HepG2 (cell line): ENCODE measurements at regions not wholly inside any gene's neighbourhood (a gene's known extent, or its start where the extent isn't known, plus 50 kb on each side); places are given as distances from the start of the nearest gene placed in this dataset.

Source experiments
- ATAC-seq: fragments of 200-7000 bp; cut with Tn5 transposase; 3 replicates; pipeline ENCODE4 v1.9.1; 2020; ENCODE audit warnings: mild to moderate bottlenecking, moderate library complexity
- BruUV-seq: library from RNA; stranded (reverse); fragments of 400-500 nt; replicated peaks from 2 replicates; lab custom pipeline; 2021; lab: Mats Ljungman, UMichigan
- CTCF ChIA-PET: fragments of 300-600 bp; formaldehyde crosslinking; extraction: SDS; loops from one replicate; lab custom pipeline; 2021; ENCODE audit warnings: low total read pairs, inconsistent platforms, low intra/inter-chr PET ratio; lab: Yijun Ruan, JAX
- POLR2A ChIA-PET: fragments of 350-600 bp; sonication (Branson Sonifier 250); formaldehyde crosslinking; loops from one replicate; lab custom pipeline; 2020; ENCODE audit warnings: antibody characterized with exemption, inconsistent platforms; lab: Yijun Ruan, JAX
- DNase-seq: peaks from one replicate; pipeline ENCODE4 v3.0.0-alpha.2; 2015; ENCODE audit warnings: low spot score
- FAIRE-seq: peaks from 3 replicates; lab custom pipeline; 2011; peaks lifted over from hg19 to GRCh38; lab: Jason Lieb, UNC
- H2AFZ ChIP-seq: one replicate; pipeline ENCODE4 v1.6.1; 2011; ENCODE audit warnings: low read length, inconsistent platforms
- H3K27ac ChIP-seq: fragments of 300-600 bp; 3 replicates; pipeline ENCODE4 v1.8.0; 2011; ENCODE audit warnings: mixed run types, mild to moderate bottlenecking, mixed read lengths, low read length, inconsistent platforms; ENCODE audit not compliant: insufficient read depth; ENCODE audit errors: extremely low read length
- H3K27me3 ChIP-seq, 2 experiments: fragments of 200-600 bp in 1 of 2; 2 replicates in 1 of 2; 3 replicates in 1 of 2; pipeline versions ENCODE4 v1.6.0 to v1.8.0; 2011; ENCODE audit warnings: low read length in 2 of 2, mild to moderate bottlenecking in 2 of 2, moderate library complexity in 2 of 2, inconsistent platforms in 1 of 2; ENCODE audit not compliant: insufficient read depth in 2 of 2, control insufficient read depth in 1 of 2
- H3K36me3 ChIP-seq, 2 experiments: fragments of 200-600 bp in 1 of 2; replicated peaks in 1 of 2; 2 replicates in 1 of 2; 3 replicates in 1 of 2; pipeline versions ENCODE4 v1.5.1 to v1.8.0; 2011; ENCODE audit warnings: low read length in 2 of 2, inconsistent platforms in 1 of 2; ENCODE audit not compliant: insufficient read depth in 2 of 2, control insufficient read depth in 1 of 2
- H3K4me1 ChIP-seq: 2 replicates; pipeline ENCODE4 v1.5.1; 2012; ENCODE audit warnings: low read length, inconsistent platforms; ENCODE audit not compliant: insufficient read depth
- H3K4me2 ChIP-seq: 2 replicates; pipeline ENCODE4 v1.6.0; 2011; ENCODE audit warnings: low read depth, low read length, inconsistent platforms
- H3K4me3 ChIP-seq, 3 experiments: fragments of 200-600 bp in 1 of 3; sonication (generic), shearing (Covaris generic) in 1 of 3; replicated peaks in 1 of 3; 2 replicates each; pipeline ENCODE4 v1.5.1; 2011 to 2016; ENCODE audit warnings: low read length in 3 of 3, inconsistent platforms in 2 of 3, low read depth in 2 of 3, mild to moderate bottlenecking in 2 of 3, control low read depth in 1 of 3, mixed read lengths in 1 of 3; ENCODE audit not compliant: insufficient read depth in 1 of 3
- H3K79me2 ChIP-seq: one replicate; pipeline ENCODE4 v1.6.1; 2011; ENCODE audit warnings: low read length, inconsistent platforms; ENCODE audit not compliant: insufficient read depth
- H3K9ac ChIP-seq: 2 replicates; pipeline ENCODE4 v1.6.0; 2011; ENCODE audit warnings: mild to moderate bottlenecking, low read depth, low read length, inconsistent platforms; ENCODE audit not compliant: insufficient read depth
- H3K9me3 ChIP-seq: 2 replicates; pipeline ENCODE4 v1.5.1; 2012; ENCODE audit warnings: mild to moderate bottlenecking, low read length
- H4K20me1 ChIP-seq: 2 replicates; pipeline ENCODE4 v1.6.0; 2011; ENCODE audit warnings: inconsistent platforms, mild to moderate bottlenecking, low read length, moderate library complexity; ENCODE audit not compliant: insufficient read depth
- KAT7 ChIP-seq: IDR thresholded peaks from 2 replicates; pipeline ENCODE4 v1.6.1; 2018; ENCODE audit warnings: borderline replicate concordance, missing compliant biosample characterization
- POLR2A ChIP-seq, 2 experiments: IDR thresholded peaks; 2 replicates each; pipeline ENCODE4 v1.6.1; 2011; ENCODE audit warnings: low read depth in 2 of 2, low read length in 2 of 2, mild to moderate bottlenecking in 1 of 2, moderate library complexity in 1 of 2; ENCODE audit not compliant: insufficient read depth in 1 of 2
- ZNF30 ChIP-seq: sonication (generic); formaldehyde crosslinking; IDR thresholded peaks from 2 replicates; pipeline ENCODE4 v1.5.0; 2020; ENCODE audit warnings: mild to moderate bottlenecking, missing genetic modification reagents
- ZNF781 ChIP-seq: sonication (generic); formaldehyde crosslinking; IDR thresholded peaks from 2 replicates; pipeline ENCODE4 v1.5.1; 2020; ENCODE audit warnings: borderline replicate concordance, mild to moderate bottlenecking, missing genetic modification reagents; ENCODE audit errors: not compliant biosample characterization
- ZNF879 ChIP-seq: sonication (generic); formaldehyde crosslinking; IDR thresholded peaks from 2 replicates; pipeline ENCODE4 v1.8.1; 2023; ENCODE audit warnings: missing genetic modification reagents
- WGBS: methylation state at CpG from one replicate; pipeline ENCODE4 v1.1.6; 2017; ENCODE audit warnings: low lambda C conversion rate; 5-methylcytosine and 5-hydroxymethylcytosine counted together
- in situ Hi-C: cut with HindIII; loops from 2 replicates; pipeline ENCODE4 v1.10.0; 2017; ENCODE audit warnings: low pct_unique_long_range_greater_than_20kb; ENCODE audit not compliant: extremely low pct_ligation_motif_present
- intact Hi-C: fragments of 100-400 bp; cut with micrococcal nuclease; formaldehyde crosslinking; loops from one replicate; pipeline ENCODE4 v1.10.0; 2022; ENCODE audit not compliant: unreplicated experiment
- TF ChIP-seq, protein P1 (sequence below): sonication (generic); IDR thresholded peaks from 2 replicates; pipeline ENCODE4 v1.6.1; 2016; ENCODE audit warnings: low read depth, borderline replicate concordance

- no peaks in the 10 kb centered on the region for H3K9me3 ChIP-seq
- ChIA-PET POLR2A (no interaction called here), CTCF (no interaction called here)
- no peaks in the 10 kb centered on the region for H3K4me1 ChIP-seq
- intact Hi-C loops = no loop called here
- no peak for FAIRE-seq
- no peaks in the 10 kb centered on the region for H3K27me3 ChIP-seq
- no peak overlapping the region for H3K27ac ChIP-seq
- WGBS = 65% methylated on average over 7 of the region's 7 CpGs
- H4K20me1 ChIP-seq = no peaks in the 10 kb centered on the region
- no TSS peak for BruUV-seq
- in situ Hi-C loops = no loop called here
- H3K79me2 ChIP-seq = no peaks in the 10 kb centered on the region
- no peak overlapping the region for H3K9ac ChIP-seq
- H2AFZ ChIP-seq = no peak overlapping the region
- TF ChIP-seq ZNF781 (CRISPR knock-in tag) (no peak), ZNF879 (no peak)
- TF ChIP-seq, all 625 proteins: peak for 0
- DNase-seq (no peak), ATAC-seq (no peak)
- Histone ChIP-seq H3K4me3 (no peak overlapping the region), H3K4me2 (no peak overlapping the region), H3K36me3 (no peaks in the 10 kb centered on the region)
Observed at GRCh38 chr15:53106505-53107286, 316.6 kb upstream of the ONECUT1 start.

GRCh38 chr15:53102483-53102882 lies 312.3 kb upstream of the ONECUT1 start:
- 0% methylated on average over 2 of the region's 2 CpGs for WGBS
- FAIRE-seq (no peak), DNase-seq (no peak), ATAC-seq (no peak)
- Histone ChIP-seq H3K9ac (no peak overlapping the region), H3K4me2 (no peak overlapping the region), H3K4me1 (no peaks in the 10 kb centered on the region), H3K4me3 (no peak overlapping the region), H3K79me2 (no peaks in the 10 kb centered on the region), H3K36me3 (no peaks in the 10 kb centered on the region), H3K27me3 (no peaks in the 10 kb centered on the region), H2AFZ (no peak overlapping the region), H3K9me3 (no peaks in the 10 kb centered on the region), H3K27ac (no peak overlapping the region), H4K20me1 (no peaks in the 10 kb centered on the region)
- intact Hi-C loops (loop anchor here (5.0 kb wide), 1 partner anchor 605 kb away; no protein-coding TSS in a partner anchor), in situ Hi-C loops (no loop called here)
- TF ChIP-seq ZNF30 (CRISPR knock-in tag) (no peak), POLR2A (IDR thresholded peaks at IDR 0.05; ENCODE audit: insufficient read depth in 1 of 2, low read depth in 2 of 2, low read length in 2 of 2) (no peak), KAT7 (CRISPR knock-in tag) (no peak)
- TF ChIP-seq, protein P1, sequence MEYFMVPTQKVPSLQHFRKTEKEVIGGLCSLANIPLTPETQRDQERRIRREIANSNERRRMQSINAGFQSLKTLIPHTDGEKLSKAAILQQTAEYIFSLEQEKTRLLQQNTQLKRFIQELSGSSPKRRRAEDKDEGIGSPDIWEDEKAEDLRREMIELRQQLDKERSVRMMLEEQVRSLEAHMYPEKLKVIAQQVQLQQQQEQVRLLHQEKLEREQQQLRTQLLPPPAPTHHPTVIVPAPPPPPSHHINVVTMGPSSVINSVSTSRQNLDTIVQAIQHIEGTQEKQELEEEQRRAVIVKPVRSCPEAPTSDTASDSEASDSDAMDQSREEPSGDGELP = no peak
- no TSS peak for BruUV-seq
- POLR2A ChIA-PET = no interaction called here
- CTCF ChIA-PET = no interaction called here
